ENCODE measurements at regions not wholly inside any gene's neighbourhood (a gene's known extent, or its start where the extent isn't known, plus 50 kb on each side); places are given as distances from the start of the nearest gene placed in this dataset.

GRCh38 chr13:47085346-47085745 lies 188.5 kb upstream of the HTR2A start:
- H3K36me3 ChIP-seq: no peaks in the 10 kb centered on the region
- intact Hi-C loops (cut with DNase I): no loop called here
- TF ChIP-seq CTCF (IDR thresholded peaks at IDR 0.05): no peak
- ATAC-seq (no peak), DNase-seq (no peak)
- H3K9me3 ChIP-seq: no peaks in the 10 kb centered on the region
- H3K4me1 ChIP-seq: peaks cover 0 to 8% (median 0%) of the 10 kb centered on the region in 9 donors
- H3K27ac ChIP-seq: no peak overlapping the region
- H3K27me3 ChIP-seq: no peaks in the 10 kb centered on the region
- H3K4me3 ChIP-seq: no peak overlapping the region
- 84 to 88% methylated on average over 1 of the region's 1 CpG for WGBS, 2 donors

GRCh38 chr13:47081850-47082249 lies 185.0 kb upstream of the HTR2A start:
- Histone ChIP-seq H3K4me3 (no peak overlapping the region), H3K36me3 (no peaks in the 10 kb centered on the region), H3K9me3 (peaks cover 0 to 6% (median 0%) of the 10 kb centered on the region in 11 donors), H3K27me3 (no peaks in the 10 kb centered on the region), H3K4me1 (no peaks in the 10 kb centered on the region), H3K27ac (no peak overlapping the region)
- intact Hi-C loops (cut with DNase I): no loop called here
- 13 to 22% methylated on average over 1 of the region's 1 CpG for WGBS, 2 donors
- no peak for DNase-seq
- TF ChIP-seq CTCF (IDR thresholded peaks at IDR 0.05): no peak
- no peak for ATAC-seq

- ATAC-seq: no peak
- 60 to 72% methylated on average over 7 of the region's 7 CpGs for WGBS, 2 donors
- Histone ChIP-seq H3K4me3 (no peak overlapping the region), H3K27me3 (no peaks in the 10 kb centered on the region), H3K4me1 (no peaks in the 10 kb centered on the region), H3K36me3 (no peaks in the 10 kb centered on the region), H3K9me3 (peaks cover 0 to 6% (median 0%) of the 10 kb centered on the region in 11 donors), H3K27ac (no peak overlapping the region)
- TF ChIP-seq CTCF (IDR thresholded peaks at IDR 0.05): no peak
- DNase-seq: no peak
- intact Hi-C loops (cut with DNase I): no loop called here
These were observed 184.4 kb upstream of the HTR2A start for GRCh38 chr13:47081246-47081645.

GRCh38 chr13:47080621-47081020 lies 183.8 kb upstream of the HTR2A start:
- Histone ChIP-seq H3K4me1 (no peaks in the 10 kb centered on the region), H3K36me3 (no peaks in the 10 kb centered on the region), H3K9me3 (peaks cover 0 to 10% (median under 1%) of the 10 kb centered on the region in 11 donors), H3K4me3 (no peak overlapping the region), H3K27me3 (no peaks in the 10 kb centered on the region), H3K27ac (no peak overlapping the region)
- TF ChIP-seq CTCF (IDR thresholded peaks at IDR 0.05): no peak
- intact Hi-C loops (cut with DNase I): no loop called here
- WGBS, 2 donors: 46 to 63% methylated on average over 2 of the region's 2 CpGs
- ATAC-seq (no peak), DNase-seq (no peak)
